ENCODE measurements at regions not wholly inside any gene's neighbourhood (a gene's known extent, or its start where the extent isn't known, plus 50 kb on each side); places are given as distances from the start of the nearest gene placed in this dataset.

DNA sequence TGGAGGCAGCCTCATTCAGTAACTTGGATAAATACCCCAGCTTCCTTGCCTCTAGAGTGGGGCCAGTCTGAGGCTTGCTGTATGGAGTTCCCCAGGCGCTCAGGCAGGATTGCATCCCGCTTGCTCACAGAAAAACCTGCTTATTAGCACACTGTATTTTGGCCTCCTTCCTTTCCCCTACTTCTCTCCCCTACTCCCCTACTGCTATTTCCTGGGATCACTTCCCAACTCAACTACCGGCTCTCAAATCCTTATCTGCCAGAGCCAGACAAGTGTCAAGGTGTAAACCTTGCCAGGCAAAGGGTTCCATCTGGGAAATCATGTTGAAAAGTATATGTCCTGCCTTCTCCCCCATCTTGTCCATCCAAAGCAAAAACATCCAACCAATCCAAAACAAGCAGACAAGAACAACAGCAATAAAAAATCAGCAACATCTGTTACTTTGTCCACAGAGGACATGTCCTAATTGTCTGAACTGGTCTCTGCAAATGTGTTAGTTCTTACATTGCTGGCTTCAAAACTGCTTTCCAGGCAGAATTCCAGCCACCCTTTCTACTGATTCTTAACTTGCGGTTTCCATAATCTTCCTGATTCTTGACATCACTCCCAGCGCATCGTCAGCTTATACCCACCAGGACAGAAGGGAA lies 164.1 kb upstream of the SEMA6A start:
- TF ChIP-seq, protein P1, sequence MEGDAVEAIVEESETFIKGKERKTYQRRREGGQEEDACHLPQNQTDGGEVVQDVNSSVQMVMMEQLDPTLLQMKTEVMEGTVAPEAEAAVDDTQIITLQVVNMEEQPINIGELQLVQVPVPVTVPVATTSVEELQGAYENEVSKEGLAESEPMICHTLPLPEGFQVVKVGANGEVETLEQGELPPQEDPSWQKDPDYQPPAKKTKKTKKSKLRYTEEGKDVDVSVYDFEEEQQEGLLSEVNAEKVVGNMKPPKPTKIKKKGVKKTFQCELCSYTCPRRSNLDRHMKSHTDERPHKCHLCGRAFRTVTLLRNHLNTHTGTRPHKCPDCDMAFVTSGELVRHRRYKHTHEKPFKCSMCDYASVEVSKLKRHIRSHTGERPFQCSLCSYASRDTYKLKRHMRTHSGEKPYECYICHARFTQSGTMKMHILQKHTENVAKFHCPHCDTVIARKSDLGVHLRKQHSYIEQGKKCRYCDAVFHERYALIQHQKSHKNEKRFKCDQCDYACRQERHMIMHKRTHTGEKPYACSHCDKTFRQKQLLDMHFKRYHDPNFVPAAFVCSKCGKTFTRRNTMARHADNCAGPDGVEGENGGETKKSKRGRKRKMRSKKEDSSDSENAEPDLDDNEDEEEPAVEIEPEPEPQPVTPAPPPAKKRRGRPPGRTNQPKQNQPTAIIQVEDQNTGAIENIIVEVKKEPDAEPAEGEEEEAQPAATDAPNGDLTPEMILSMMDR (IDR thresholded peaks at IDR 0.05; ENCODE audit: low read depth, low read length, poor library complexity, severe bottlenecking) = no peak
- TF ChIP-seq EZH2phosphoT487 (IDR thresholded peaks at IDR 0.05; ENCODE audit: borderline replicate concordance, low read length) = no peak
